ENCODE measurements at regions not wholly inside any gene's neighbourhood (a gene's known extent, or its start where the extent isn't known, plus 50 kb on each side); places are given as distances from the start of the nearest gene placed in this dataset.

- DNase-seq = no peak
Measured at GRCh38 chrX:124862301-124862700, 457.4 kb upstream of the TEX13C start.

GRCh38 chrX:124863303-124863702, 456.4 kb upstream of the TEX13C start:
- no peak for DNase-seq

GRCh38 chrX:124887572-124887971, 432.1 kb upstream of the TEX13C start:
- DNase-seq = no peak

- DNase-seq = no peak
Measured at GRCh38 chrX:124895947-124896346, 423.7 kb upstream of the TEX13C start.

- no peak for DNase-seq
Measured at GRCh38 chrX:124902953-124903352, 416.7 kb upstream of the TEX13C start.

- no peak for DNase-seq
Measured at GRCh38 chrX:124910611-124911010, 409.1 kb upstream of the TEX13C start.

- DNase-seq = no peak
Measured at GRCh38 chrX:124917011-124917410, 402.7 kb upstream of the TEX13C start.

GRCh38 chrX:124925681-124926080, 394.0 kb upstream of the TEX13C start:
- no peak for DNase-seq

GRCh38 chrX:124931241-124931640, 388.4 kb upstream of the TEX13C start:
- no peak for DNase-seq

- no peak for DNase-seq
Measured at GRCh38 chrX:124931958-124932357, 387.7 kb upstream of the TEX13C start.

GRCh38 chrX:124938715-124939114, 381.0 kb upstream of the TEX13C start:
- DNase-seq = no peak

- DNase-seq = no peak
Measured at GRCh38 chrX:124940531-124940930, 379.1 kb upstream of the TEX13C start.

GRCh38 chrX:124954402-124954801, 365.3 kb upstream of the TEX13C start:
- DNase-seq = no peak

- no peak for DNase-seq
Measured at GRCh38 chrX:124960454-124960853, 359.2 kb upstream of the TEX13C start.

- DNase-seq = no peak
Measured at GRCh38 chrX:124963717-124964116, 356.0 kb upstream of the TEX13C start, which contains the start of gene TENM1. TSS of gene TENM1 (minus strand) at chrX:124963817.

GRCh38 chrX:124975456-124975855, 344.2 kb upstream of the TEX13C start:
- DNase-seq = no peak

GRCh38 chrX:124981420-124981819, 338.3 kb upstream of the TEX13C start:
- no peak for DNase-seq

GRCh38 chrX:124984140-124984813, 335.4 kb upstream of the TEX13C start:
- DNase-seq = no peak

GRCh38 chrX:124986284-124986683, 333.4 kb upstream of the TEX13C start:
- no peak for DNase-seq

GRCh38 chrX:124993735-124994134, 325.9 kb upstream of the TEX13C start:
- DNase-seq = no peak

- DNase-seq = no peak
Measured at GRCh38 chrX:124994404-124994803, 325.3 kb upstream of the TEX13C start.

GRCh38 chrX:125003746-125004446, 315.8 kb upstream of the TEX13C start:
- DNase-seq = no peak

GRCh38 chrX:125004799-125005198, 314.9 kb upstream of the TEX13C start:
- DNase-seq = no peak

GRCh38 chrX:125005863-125006262, 313.8 kb upstream of the TEX13C start:
- no peak for DNase-seq

GRCh38 chrX:125006704-125007103, 313.0 kb upstream of the TEX13C start:
- no peak for DNase-seq

All from CD4-positive, alpha-beta T cell treated with Interferon gamma for 1 hour (primary cell).